ENCODE measurements at regions not wholly inside any gene's neighbourhood (a gene's known extent, or its start where the extent isn't known, plus 50 kb on each side); places are given as distances from the start of the nearest gene placed in this dataset.
A peak's percentile ranks its signal among the peaks of the same experiment; 100 is the strongest.

GRCh38 chr4:128388352-128388630 lies 100.7 kb upstream of the PGRMC2 start:
- DNase-seq (ENCODE audit: low read depth), result peak; percentile 17

GRCh38 chr4:128387600-128388351 lies 100.2 kb upstream of the PGRMC2 start:
- peak; percentile 50 for DNase-seq (ENCODE audit: low read depth)

GRCh38 chr4:128386761-128387599 lies 99.4 kb upstream of the PGRMC2 start:
- peak; percentile 99 for DNase-seq (ENCODE audit: low read depth)

- DNase-seq (ENCODE audit: low read depth), result peak; percentile 74
These were observed 98.2 kb upstream of the PGRMC2 start for GRCh38 chr4:128385683-128386304.

- no peak for DNase-seq (ENCODE audit: low read depth)
These were observed 97.4 kb upstream of the PGRMC2 start for GRCh38 chr4:128384765-128385598.

- peak; percentile 45 for DNase-seq (ENCODE audit: low read depth)
These were observed 96.5 kb upstream of the PGRMC2 start for GRCh38 chr4:128384091-128384520.

GRCh38 chr4:128381748-128382559 lies 94.3 kb upstream of the PGRMC2 start:
- no peak for DNase-seq (ENCODE audit: low read depth)

GRCh38 chr4:128380306-128380705 lies 92.7 kb upstream of the PGRMC2 start:
- DNase-seq (ENCODE audit: low read depth), result no peak

GRCh38 chr4:128379860-128380259 lies 92.2 kb upstream of the PGRMC2 start:
- peak; percentile 31 for DNase-seq (ENCODE audit: low read depth)

GRCh38 chr4:128378668-128379067 lies 91.1 kb upstream of the PGRMC2 start:
- DNase-seq (ENCODE audit: low read depth), result no peak

GRCh38 chr4:128376958-128377357 lies 89.3 kb upstream of the PGRMC2 start:
- DNase-seq (ENCODE audit: low read depth), result no peak

GRCh38 chr4:128376303-128376702 lies 88.7 kb upstream of the PGRMC2 start:
- no peak for DNase-seq (ENCODE audit: low read depth)

- DNase-seq (ENCODE audit: low read depth), result no peak
These were observed 86.0 kb upstream of the PGRMC2 start for GRCh38 chr4:128373628-128374027.

GRCh38 chr4:128371876-128372275 lies 84.3 kb upstream of the PGRMC2 start:
- DNase-seq (ENCODE audit: low read depth), result no peak

GRCh38 chr4:128371001-128371777 lies 83.6 kb upstream of the PGRMC2 start:
- peak; percentile 57 for DNase-seq (ENCODE audit: low read depth)

GRCh38 chr4:128366212-128366611 lies 78.6 kb upstream of the PGRMC2 start:
- no peak for DNase-seq (ENCODE audit: low read depth)

- no peak for DNase-seq (ENCODE audit: low read depth)
These were observed 77.0 kb upstream of the PGRMC2 start for GRCh38 chr4:128364565-128364964.

- no peak for DNase-seq (ENCODE audit: low read depth)
These were observed 76.4 kb upstream of the PGRMC2 start for GRCh38 chr4:128363966-128364365.

GRCh38 chr4:128362760-128363159 lies 75.1 kb upstream of the PGRMC2 start:
- DNase-seq (ENCODE audit: low read depth), result no peak

GRCh38 chr4:128359422-128359821 lies 71.8 kb upstream of the PGRMC2 start:
- no peak for DNase-seq (ENCODE audit: low read depth)

Measured in RPMI7951 (cell line).